NCI-H2227 treated with DMSO at 0.1 percent for 48 hours (cell line): ENCODE measurements at regions not wholly inside any gene's neighbourhood (a gene's known extent, or its start where the extent isn't known, plus 50 kb on each side); places are given as distances from the start of the nearest gene placed in this dataset.

Experiments used
- DNase-seq: peaks from one replicate; lab custom pipeline; 2025; lab: John Stamatoyannopoulos, UW

- DNase-seq: no peak
These were observed 308.8 kb upstream of the MGAT5 start for GRCh38 chr2:133945089-133945488.

GRCh38 chr2:133947057-133947456, 306.8 kb upstream of the MGAT5 start:
- DNase-seq: no peak

- no peak for DNase-seq
These were observed 305.1 kb upstream of the MGAT5 start for GRCh38 chr2:133948610-133949290.

GRCh38 chr2:133949595-133949994, 304.3 kb upstream of the MGAT5 start:
- DNase-seq: no peak

GRCh38 chr2:133951209-133951608, 302.7 kb upstream of the MGAT5 start:
- DNase-seq: no peak

GRCh38 chr2:133952420-133952819, 301.5 kb upstream of the MGAT5 start:
- no peak for DNase-seq

GRCh38 chr2:133952896-133953295, 301.0 kb upstream of the MGAT5 start:
- DNase-seq: no peak

- DNase-seq: no peak
These were observed 300.3 kb upstream of the MGAT5 start for GRCh38 chr2:133953524-133953923.

GRCh38 chr2:133954636-133955035, 299.2 kb upstream of the MGAT5 start:
- DNase-seq: no peak

GRCh38 chr2:133955169-133955568, 298.7 kb upstream of the MGAT5 start:
- no peak for DNase-seq

- no peak for DNase-seq
These were observed 297.4 kb upstream of the MGAT5 start for GRCh38 chr2:133956434-133956935.

- DNase-seq: no peak
These were observed 296.0 kb upstream of the MGAT5 start for GRCh38 chr2:133957724-133958480.

GRCh38 chr2:133959066-133959465, 294.8 kb upstream of the MGAT5 start:
- DNase-seq: no peak

- no peak for DNase-seq
These were observed 287.1 kb upstream of the MGAT5 start for GRCh38 chr2:133966720-133967304.

GRCh38 chr2:133967326-133967725, 286.5 kb upstream of the MGAT5 start:
- no peak for DNase-seq

GRCh38 chr2:133968446-133968845, 285.4 kb upstream of the MGAT5 start:
- no peak for DNase-seq

GRCh38 chr2:133970641-133971040, 283.2 kb upstream of the MGAT5 start:
- no peak for DNase-seq

GRCh38 chr2:133972297-133972696, 281.6 kb upstream of the MGAT5 start:
- no peak for DNase-seq

GRCh38 chr2:133972786-133973185, 281.1 kb upstream of the MGAT5 start:
- DNase-seq: no peak

GRCh38 chr2:133974353-133974752, 279.5 kb upstream of the MGAT5 start:
- DNase-seq: no peak

GRCh38 chr2:133975135-133975534, 278.7 kb upstream of the MGAT5 start:
- DNase-seq: no peak

- DNase-seq: no peak
These were observed 278.0 kb upstream of the MGAT5 start for GRCh38 chr2:133975676-133976428.
